NCI-H2196 (cell line): ENCODE measurements at regions not wholly inside any gene's neighbourhood (a gene's known extent, or its start where the extent isn't known, plus 50 kb on each side); places are given as distances from the start of the nearest gene placed in this dataset.
A peak's percentile ranks its signal among the peaks of the same experiment; 100 is the strongest.

Source experiments
- DNase-seq: peaks from one replicate; lab custom pipeline; 2025; ENCODE audit not compliant: unreplicated experiment; lab: John Stamatoyannopoulos, UW

- no peak for DNase-seq
Observed at GRCh38 chr1:87949711-87950110, 621.0 kb downstream of the LMO4 start.

GRCh38 chr1:87950369-87950768, 621.7 kb downstream of the LMO4 start:
- DNase-seq: no peak

- no peak for DNase-seq
Observed at GRCh38 chr1:87951409-87951808, 622.7 kb downstream of the LMO4 start.

GRCh38 chr1:87951852-87952251, 623.2 kb downstream of the LMO4 start:
- no peak for DNase-seq

GRCh38 chr1:87953121-87953520, 624.4 kb downstream of the LMO4 start:
- no peak for DNase-seq

GRCh38 chr1:87953732-87954344, 625.2 kb downstream of the LMO4 start:
- peak; percentile 49 for DNase-seq

GRCh38 chr1:87955038-87955437, 626.4 kb downstream of the LMO4 start:
- DNase-seq: no peak

- no peak for DNase-seq
Observed at GRCh38 chr1:87956072-87956471, 627.4 kb downstream of the LMO4 start.

GRCh38 chr1:87956750-87957149, 628.1 kb downstream of the LMO4 start:
- no peak for DNase-seq

- DNase-seq: no peak
Observed at GRCh38 chr1:87957331-87957730, 628.7 kb downstream of the LMO4 start.

GRCh38 chr1:87958201-87958600, 629.5 kb downstream of the LMO4 start:
- no peak for DNase-seq

GRCh38 chr1:87958716-87959115, 630.0 kb downstream of the LMO4 start:
- DNase-seq: no peak

- DNase-seq: no peak
Observed at GRCh38 chr1:87959236-87959635, 630.6 kb downstream of the LMO4 start.

GRCh38 chr1:87961992-87962391, 633.3 kb downstream of the LMO4 start:
- no peak for DNase-seq

- no peak for DNase-seq
Observed at GRCh38 chr1:87963556-87963955, 634.9 kb downstream of the LMO4 start.

- DNase-seq: no peak
Observed at GRCh38 chr1:87965193-87965592, 636.5 kb downstream of the LMO4 start.

GRCh38 chr1:87968197-87968955, 639.7 kb downstream of the LMO4 start:
- no peak for DNase-seq

GRCh38 chr1:87969040-87969439, 640.4 kb downstream of the LMO4 start:
- no peak for DNase-seq

- no peak for DNase-seq
Observed at GRCh38 chr1:87972811-87973210, 644.1 kb downstream of the LMO4 start.

GRCh38 chr1:87973896-87974295, 645.2 kb downstream of the LMO4 start:
- DNase-seq: no peak

GRCh38 chr1:87976316-87976715, 647.6 kb downstream of the LMO4 start:
- DNase-seq: no peak

- DNase-seq: no peak
Observed at GRCh38 chr1:87977145-87977544, 648.5 kb downstream of the LMO4 start.

GRCh38 chr1:87979079-87979478, 650.4 kb downstream of the LMO4 start:
- DNase-seq: no peak
